ENCODE measurements at regions not wholly inside any gene's neighbourhood (a gene's known extent, or its start where the extent isn't known, plus 50 kb on each side); places are given as distances from the start of the nearest gene placed in this dataset.

- H3K9me3 ChIP-seq (ENCODE audit: low read length), result no peaks in the 10 kb centered on the region
- intact Hi-C loops (cut with micrococcal nuclease), result no loop called here
- no peaks in the 10 kb centered on the region for H3K9me2 ChIP-seq (replicated peaks; ENCODE audit: low read length)
- POLR2A ChIA-PET (ENCODE audit: unreplicated experiment), result no interaction called here
- DNase-seq (no peak), ATAC-seq (no peak)
- TF ChIP-seq EZH2 (IDR thresholded peaks at IDR 0.05; ENCODE audit: low read length, unreplicated experiment) (no peak), CTCF (conservative IDR thresholded peaks at IDR 0.05; ENCODE audit: low read depth, low read length) (no peak), EZH2phosphoT487 (IDR thresholded peaks at IDR 0.05; ENCODE audit: borderline replicate concordance, low read length) (no peak)
- no peaks in the 10 kb centered on the region for H3F3A ChIP-seq (ENCODE audit: low read length, unreplicated experiment)
- H3K79me2 ChIP-seq (ENCODE audit: low read length), result no peaks in the 10 kb centered on the region
- CTCF ChIA-PET, result no interaction called here
- H2AFZ ChIP-seq (ENCODE audit: low read length), result no peak overlapping the region
- H3K27ac ChIP-seq (ENCODE audit: low read length), result no peak overlapping the region
- H3K36me3 ChIP-seq (ENCODE audit: low read depth, low read length), result no peaks in the 10 kb centered on the region
- H3K4me2 ChIP-seq (ENCODE audit: low read length), result no peak overlapping the region
- no peaks in the 10 kb centered on the region for H3K4me1 ChIP-seq (ENCODE audit: insufficient read depth, low read length)
- no peaks in the 10 kb centered on the region for H3K27me3 ChIP-seq (ENCODE audit: low read length)
- no peak overlapping the region for H3K9ac ChIP-seq (ENCODE audit: low read length)
- no peak overlapping the region for H3K4me3 ChIP-seq (ENCODE audit: low read length)
- BruUV-seq (replicated peaks), result no TSS peak
- H4K20me1 ChIP-seq (ENCODE audit: low read length), result no peaks in the 10 kb centered on the region
Measured at GRCh38 chr16:61371388-61371787, 664.9 kb downstream of the CDH8 start.

GRCh38 chr16:61370564-61370963 lies 665.7 kb downstream of the CDH8 start:
- BruUV-seq (replicated peaks), result no TSS peak
- Histone ChIP-seq H3K4me1 (ENCODE audit: insufficient read depth, low read length) (no peaks in the 10 kb centered on the region), H3K79me2 (ENCODE audit: low read length) (no peaks in the 10 kb centered on the region), H2AFZ (ENCODE audit: low read length) (no peak overlapping the region), H3K36me3 (ENCODE audit: low read depth, low read length) (no peaks in the 10 kb centered on the region), H3K27me3 (ENCODE audit: low read length) (no peaks in the 10 kb centered on the region), H3K9ac (ENCODE audit: low read length) (no peak overlapping the region), H3K9me3 (ENCODE audit: low read length) (no peaks in the 10 kb centered on the region), H3K9me2 (replicated peaks; ENCODE audit: low read length) (no peaks in the 10 kb centered on the region), H3K4me3 (ENCODE audit: low read length) (no peak overlapping the region), H4K20me1 (ENCODE audit: low read length) (no peaks in the 10 kb centered on the region), H3K4me2 (ENCODE audit: low read length) (no peak overlapping the region), H3K27ac (ENCODE audit: low read length) (no peak overlapping the region), H3F3A (ENCODE audit: low read length, unreplicated experiment) (no peaks in the 10 kb centered on the region)
- no peak for ATAC-seq
- ChIA-PET CTCF (no interaction called here), POLR2A (ENCODE audit: unreplicated experiment) (no interaction called here)
- DNase-seq, result no peak
- TF ChIP-seq CTCF (conservative IDR thresholded peaks at IDR 0.05; ENCODE audit: low read depth, low read length) (no peak), EZH2phosphoT487 (IDR thresholded peaks at IDR 0.05; ENCODE audit: borderline replicate concordance, low read length) (no peak), EZH2 (IDR thresholded peaks at IDR 0.05; ENCODE audit: low read length, unreplicated experiment) (no peak)
- intact Hi-C loops (cut with micrococcal nuclease), result no loop called here

GRCh38 chr16:61366006-61366405 lies 670.2 kb downstream of the CDH8 start:
- Histone ChIP-seq H3F3A (ENCODE audit: low read length, unreplicated experiment) (no peaks in the 10 kb centered on the region), H3K4me3 (ENCODE audit: low read length) (no peak overlapping the region), H3K79me2 (ENCODE audit: low read length) (no peaks in the 10 kb centered on the region), H3K4me2 (ENCODE audit: low read length) (no peak overlapping the region), H3K9ac (ENCODE audit: low read length) (no peak overlapping the region), H3K9me2 (replicated peaks; ENCODE audit: low read length) (no peaks in the 10 kb centered on the region), H3K27me3 (ENCODE audit: low read length) (no peaks in the 10 kb centered on the region), H3K4me1 (ENCODE audit: insufficient read depth, low read length) (no peaks in the 10 kb centered on the region), H3K36me3 (ENCODE audit: low read depth, low read length) (no peaks in the 10 kb centered on the region), H3K27ac (ENCODE audit: low read length) (no peak overlapping the region), H2AFZ (ENCODE audit: low read length) (no peak overlapping the region), H4K20me1 (ENCODE audit: low read length) (no peaks in the 10 kb centered on the region), H3K9me3 (ENCODE audit: low read length) (no peaks in the 10 kb centered on the region)
- CTCF ChIA-PET, result no interaction called here
- POLR2A ChIA-PET (ENCODE audit: unreplicated experiment), result no interaction called here
- ATAC-seq (no peak), DNase-seq (no peak)
- BruUV-seq (replicated peaks), result no TSS peak
- intact Hi-C loops (cut with micrococcal nuclease), result no loop called here
- TF ChIP-seq EZH2phosphoT487 (IDR thresholded peaks at IDR 0.05; ENCODE audit: borderline replicate concordance, low read length) (no peak), CTCF (conservative IDR thresholded peaks at IDR 0.05; ENCODE audit: low read depth, low read length) (no peak), EZH2 (IDR thresholded peaks at IDR 0.05; ENCODE audit: low read length, unreplicated experiment) (no peak)

Measured in PC-3 (cell line).